Effector CD8-positive, alpha-beta T cell (primary cell): ENCODE measurements at regions not wholly inside any gene's neighbourhood (a gene's known extent, or its start where the extent isn't known, plus 50 kb on each side); places are given as distances from the start of the nearest gene placed in this dataset.
"Not testable (repeated sequence)": the region's sequence is repeated elsewhere in the genome, so short reads cannot be mapped to it uniquely, and the experiment has no call there.

Experiments
- DNase-seq: peaks from one replicate; lab custom pipeline; 2025; lab: John Stamatoyannopoulos, UW

- no peak for DNase-seq
Observed at GRCh38 chr5:166722939-166723338, 1568.5 kb upstream of the WWC1 start.

GRCh38 chr5:166724284-166724683 lies 1567.2 kb upstream of the WWC1 start:
- no peak for DNase-seq

GRCh38 chr5:166725593-166725992 lies 1565.9 kb upstream of the WWC1 start:
- no peak for DNase-seq

GRCh38 chr5:166726406-166726805 lies 1565.0 kb upstream of the WWC1 start:
- DNase-seq: no peak

GRCh38 chr5:166742951-166743350 lies 1548.5 kb upstream of the WWC1 start:
- not testable (repeated sequence) for DNase-seq

GRCh38 chr5:166746506-166746905 lies 1544.9 kb upstream of the WWC1 start:
- DNase-seq: no peak

- no peak for DNase-seq
Observed at GRCh38 chr5:166750376-166750775, 1541.1 kb upstream of the WWC1 start.

- no peak for DNase-seq
Observed at GRCh38 chr5:166758151-166758550, 1533.3 kb upstream of the WWC1 start.

- DNase-seq: no peak
Observed at GRCh38 chr5:166767858-166768257, 1523.6 kb upstream of the WWC1 start.

GRCh38 chr5:166768536-166768935 lies 1522.9 kb upstream of the WWC1 start:
- DNase-seq: no peak

- no peak for DNase-seq
Observed at GRCh38 chr5:166772770-166773169, 1518.7 kb upstream of the WWC1 start.

- no peak for DNase-seq
Observed at GRCh38 chr5:166781737-166782136, 1509.7 kb upstream of the WWC1 start.

- DNase-seq: no peak
Observed at GRCh38 chr5:166784545-166785078, 1506.8 kb upstream of the WWC1 start.

- no peak for DNase-seq
Observed at GRCh38 chr5:166786178-166786577, 1505.3 kb upstream of the WWC1 start.

- no peak for DNase-seq
Observed at GRCh38 chr5:166786889-166787288, 1504.6 kb upstream of the WWC1 start.

- no peak for DNase-seq
Observed at GRCh38 chr5:166788050-166788449, 1503.4 kb upstream of the WWC1 start.

- no peak for DNase-seq
Observed at GRCh38 chr5:166795756-166796155, 1495.7 kb upstream of the WWC1 start.

- no peak for DNase-seq
Observed at GRCh38 chr5:166803058-166803457, 1488.4 kb upstream of the WWC1 start.

- DNase-seq: not testable (repeated sequence)
Observed at GRCh38 chr5:166804223-166804622, 1487.2 kb upstream of the WWC1 start.

- not testable (repeated sequence) for DNase-seq
Observed at GRCh38 chr5:166804693-166805092, 1486.8 kb upstream of the WWC1 start.

GRCh38 chr5:166810093-166810658 lies 1481.3 kb upstream of the WWC1 start:
- DNase-seq: not testable (repeated sequence)

- no peak for DNase-seq
Observed at GRCh38 chr5:166810721-166811120, 1480.7 kb upstream of the WWC1 start.

- no peak for DNase-seq
Observed at GRCh38 chr5:166823360-166823759, 1468.1 kb upstream of the WWC1 start.

- DNase-seq: no peak
Observed at GRCh38 chr5:166834246-166834645, 1457.2 kb upstream of the WWC1 start.
